H1 (cell line): ENCODE measurements at regions not wholly inside any gene's neighbourhood (a gene's known extent, or its start where the extent isn't known, plus 50 kb on each side); places are given as distances from the start of the nearest gene placed in this dataset.

Experiments used
- BACH1 ChIP-seq: IDR thresholded peaks from 2 replicates; pipeline ENCODE4 v1.6.1; 2012; ENCODE audit warnings: low read length, improper control_type of control experiment
- CHD2 ChIP-seq: IDR thresholded peaks from 2 replicates; pipeline ENCODE4 v1.6.1; 2012; ENCODE audit warnings: low read length, improper control_type of control experiment
- KDM1A ChIP-seq: fragments of 200-600, 300-600 bp; sonication (generic); IDR thresholded peaks from 2 replicates; pipeline ENCODE4 v1.7.1; 2016; ENCODE audit warnings: mild to moderate bottlenecking, low read length, borderline replicate concordance
- KDM5A ChIP-seq: fragments of 200-600 bp; IDR thresholded peaks from 2 replicates; pipeline ENCODE4 v1.7.1; 2012; ENCODE audit warnings: mild to moderate bottlenecking, low read length, inconsistent platforms, mixed read lengths
- MAFK ChIP-seq: IDR thresholded peaks from 2 replicates; pipeline ENCODE4 v1.6.1; 2012; ENCODE audit warnings: low read depth, mild to moderate bottlenecking, improper control_type of control experiment, low read length
- SIN3A ChIP-seq, 2 experiments: IDR thresholded peaks in 1 of 2; conservative IDR thresholded peaks in 1 of 2; 2 replicates each; pipeline ENCODE4 v1.6.1; 2011 to 2012; ENCODE audit warnings: low read length in 2 of 2, improper control_type of control experiment in 1 of 2, low read depth in 1 of 2, mild to moderate bottlenecking in 1 of 2
- TF ChIP-seq, protein P1 (sequence below), 3 experiments: IDR thresholded peaks; 1 replicate in 2 of 3; 2 replicates in 1 of 3; pipeline versions ENCODE4 v1.5.1 to v1.6.1; 2011; ENCODE audit warnings: low read length in 3 of 3, mild to moderate bottlenecking in 3 of 3, inconsistent platforms in 2 of 3, low read depth in 1 of 3, moderate library complexity in 1 of 3; ENCODE audit not compliant: insufficient read depth in 1 of 3; ENCODE audit errors: control extremely low read depth in 1 of 3
- TF ChIP-seq, protein P2 (sequence below): IDR thresholded peaks from 2 replicates; pipeline ENCODE4 v1.6.1; 2012; ENCODE audit warnings: inconsistent platforms

- TF ChIP-seq, protein P1, sequence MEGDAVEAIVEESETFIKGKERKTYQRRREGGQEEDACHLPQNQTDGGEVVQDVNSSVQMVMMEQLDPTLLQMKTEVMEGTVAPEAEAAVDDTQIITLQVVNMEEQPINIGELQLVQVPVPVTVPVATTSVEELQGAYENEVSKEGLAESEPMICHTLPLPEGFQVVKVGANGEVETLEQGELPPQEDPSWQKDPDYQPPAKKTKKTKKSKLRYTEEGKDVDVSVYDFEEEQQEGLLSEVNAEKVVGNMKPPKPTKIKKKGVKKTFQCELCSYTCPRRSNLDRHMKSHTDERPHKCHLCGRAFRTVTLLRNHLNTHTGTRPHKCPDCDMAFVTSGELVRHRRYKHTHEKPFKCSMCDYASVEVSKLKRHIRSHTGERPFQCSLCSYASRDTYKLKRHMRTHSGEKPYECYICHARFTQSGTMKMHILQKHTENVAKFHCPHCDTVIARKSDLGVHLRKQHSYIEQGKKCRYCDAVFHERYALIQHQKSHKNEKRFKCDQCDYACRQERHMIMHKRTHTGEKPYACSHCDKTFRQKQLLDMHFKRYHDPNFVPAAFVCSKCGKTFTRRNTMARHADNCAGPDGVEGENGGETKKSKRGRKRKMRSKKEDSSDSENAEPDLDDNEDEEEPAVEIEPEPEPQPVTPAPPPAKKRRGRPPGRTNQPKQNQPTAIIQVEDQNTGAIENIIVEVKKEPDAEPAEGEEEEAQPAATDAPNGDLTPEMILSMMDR (IDR thresholded peaks at IDR 0.05; ENCODE audit: control extremely low read depth in 1 of 3, insufficient read depth in 1 of 3, low read depth in 1 of 3, low read length in 3 of 3) = no peak
- TF ChIP-seq SIN3A (conservative IDR thresholded peaks at IDR 0.05 in 1 of 2, IDR thresholded peaks at IDR 0.05 in 1 of 2; ENCODE audit: low read depth in 1 of 2, low read length in 2 of 2) (no peak), BACH1 (no peak), KDM1A (no peak), MAFK (no peak), KDM5A (no peak), CHD2 (no peak)
- TF ChIP-seq, protein P2, sequence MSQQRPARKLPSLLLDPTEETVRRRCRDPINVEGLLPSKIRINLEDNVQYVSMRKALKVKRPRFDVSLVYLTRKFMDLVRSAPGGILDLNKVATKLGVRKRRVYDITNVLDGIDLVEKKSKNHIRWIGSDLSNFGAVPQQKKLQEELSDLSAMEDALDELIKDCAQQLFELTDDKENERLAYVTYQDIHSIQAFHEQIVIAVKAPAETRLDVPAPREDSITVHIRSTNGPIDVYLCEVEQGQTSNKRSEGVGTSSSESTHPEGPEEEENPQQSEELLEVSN = no peak
Observed at GRCh38 chr5:174798551-174798951, 74.2 kb downstream of the MSX2 start (continued).
